ENCODE measurements at regions not wholly inside any gene's neighbourhood (a gene's known extent, or its start where the extent isn't known, plus 50 kb on each side); places are given as distances from the start of the nearest gene placed in this dataset.

- DNase-seq: no peak
Measured at GRCh38 chr22:27526901-27527300, 274.7 kb downstream of the MN1 start.

- DNase-seq: peak; percentile 33
Measured at GRCh38 chr22:27531782-27532530, 269.6 kb downstream of the MN1 start.

GRCh38 chr22:27533105-27533745, 268.3 kb downstream of the MN1 start:
- DNase-seq: no peak

GRCh38 chr22:27534720-27535125, 266.8 kb downstream of the MN1 start:
- peak; percentile 40 for DNase-seq

GRCh38 chr22:27535452-27535851, 266.1 kb downstream of the MN1 start:
- DNase-seq: no peak

GRCh38 chr22:27537501-27537900, 264.1 kb downstream of the MN1 start:
- no peak for DNase-seq

- DNase-seq: no peak
Measured at GRCh38 chr22:27538666-27539065, 262.9 kb downstream of the MN1 start.

- no peak for DNase-seq
Measured at GRCh38 chr22:27540247-27540646, 261.3 kb downstream of the MN1 start.

GRCh38 chr22:27540656-27541396, 260.7 kb downstream of the MN1 start:
- DNase-seq: no peak

GRCh38 chr22:27541836-27542235, 259.7 kb downstream of the MN1 start:
- no peak for DNase-seq

- DNase-seq: no peak
Measured at GRCh38 chr22:27542602-27543001, 259.0 kb downstream of the MN1 start.

- no peak for DNase-seq
Measured at GRCh38 chr22:27543460-27543859, 258.1 kb downstream of the MN1 start.

- DNase-seq: no peak
Measured at GRCh38 chr22:27545085-27545484, 256.5 kb downstream of the MN1 start.

GRCh38 chr22:27546157-27546935, 255.2 kb downstream of the MN1 start:
- DNase-seq: no peak

GRCh38 chr22:27551402-27551801, 250.2 kb downstream of the MN1 start:
- DNase-seq: no peak

- no peak for DNase-seq
Measured at GRCh38 chr22:27552176-27552575, 249.4 kb downstream of the MN1 start.

- no peak for DNase-seq
Measured at GRCh38 chr22:27552863-27553262, 248.7 kb downstream of the MN1 start.

GRCh38 chr22:27554106-27554811, 247.3 kb downstream of the MN1 start:
- DNase-seq: no peak

- DNase-seq: no peak
Measured at GRCh38 chr22:27554841-27555456, 246.6 kb downstream of the MN1 start.

- no peak for DNase-seq
Measured at GRCh38 chr22:27556371-27556770, 245.2 kb downstream of the MN1 start.

- DNase-seq: no peak
Measured at GRCh38 chr22:27557286-27558008, 244.1 kb downstream of the MN1 start.
